ENCODE measurements at regions not wholly inside any gene's neighbourhood (a gene's known extent, or its start where the extent isn't known, plus 50 kb on each side); places are given as distances from the start of the nearest gene placed in this dataset.

- no peaks in the 10 kb centered on the region for H3K27me3 ChIP-seq (ENCODE audit: control insufficient read depth, insufficient read depth, low read length)
- H3K4me1 ChIP-seq (ENCODE audit: control insufficient read depth, insufficient read depth, low read length), result no peaks in the 10 kb centered on the region
- no peak overlapping the region for H3K4me2 ChIP-seq (ENCODE audit: low read length)
- H3K36me3 ChIP-seq (ENCODE audit: insufficient read depth, low read length), result no peaks in the 10 kb centered on the region
- H3K9me3 ChIP-seq (replicated peaks; ENCODE audit: low read length), result no peaks in the 10 kb centered on the region
- H3K4me3 ChIP-seq (ENCODE audit: low read length), result no peak overlapping the region
- H3K9ac ChIP-seq (ENCODE audit: low read depth, low read length), result no peak overlapping the region
These were observed 916.3 kb upstream of the SEL1L start for GRCh38 chr14:82449926-82450468.

GRCh38 chr14:82451675-82452074 lies 918.0 kb upstream of the SEL1L start:
- Histone ChIP-seq H3K4me2 (ENCODE audit: low read length) (no peak overlapping the region), H3K9me3 (replicated peaks; ENCODE audit: low read length) (no peaks in the 10 kb centered on the region), H3K9ac (ENCODE audit: low read depth, low read length) (no peak overlapping the region), H3K4me1 (ENCODE audit: control insufficient read depth, insufficient read depth, low read length) (no peaks in the 10 kb centered on the region), H3K4me3 (ENCODE audit: low read length) (no peak overlapping the region), H3K27me3 (ENCODE audit: control insufficient read depth, insufficient read depth, low read length) (no peaks in the 10 kb centered on the region), H3K36me3 (ENCODE audit: insufficient read depth, low read length) (no peaks in the 10 kb centered on the region)

- Histone ChIP-seq H3K4me1 (ENCODE audit: control insufficient read depth, insufficient read depth, low read length) (no peaks in the 10 kb centered on the region), H3K4me3 (ENCODE audit: low read length) (no peak overlapping the region), H3K27me3 (ENCODE audit: control insufficient read depth, insufficient read depth, low read length) (no peaks in the 10 kb centered on the region), H3K4me2 (ENCODE audit: low read length) (no peak overlapping the region), H3K36me3 (ENCODE audit: insufficient read depth, low read length) (no peaks in the 10 kb centered on the region), H3K9me3 (replicated peaks; ENCODE audit: low read length) (no peaks in the 10 kb centered on the region), H3K9ac (ENCODE audit: low read depth, low read length) (no peak overlapping the region)
These were observed 948.7 kb upstream of the SEL1L start for GRCh38 chr14:82482345-82482744.

GRCh38 chr14:82488473-82488872 lies 954.8 kb upstream of the SEL1L start:
- Histone ChIP-seq H3K27me3 (ENCODE audit: control insufficient read depth, insufficient read depth, low read length) (no peaks in the 10 kb centered on the region), H3K36me3 (ENCODE audit: insufficient read depth, low read length) (no peaks in the 10 kb centered on the region), H3K4me1 (ENCODE audit: control insufficient read depth, insufficient read depth, low read length) (no peaks in the 10 kb centered on the region), H3K4me3 (ENCODE audit: low read length) (no peak overlapping the region), H3K9ac (ENCODE audit: low read depth, low read length) (no peak overlapping the region), H3K4me2 (ENCODE audit: low read length) (no peak overlapping the region), H3K9me3 (replicated peaks; ENCODE audit: low read length) (peaks cover under 1% of the 10 kb centered on the region)

GRCh38 chr14:82490397-82490796 lies 956.7 kb upstream of the SEL1L start:
- H3K4me1 ChIP-seq (ENCODE audit: control insufficient read depth, insufficient read depth, low read length), result no peaks in the 10 kb centered on the region
- no peak overlapping the region for H3K4me3 ChIP-seq (ENCODE audit: low read length)
- no peak overlapping the region for H3K9ac ChIP-seq (ENCODE audit: low read depth, low read length)
- no peaks in the 10 kb centered on the region for H3K36me3 ChIP-seq (ENCODE audit: insufficient read depth, low read length)
- H3K9me3 ChIP-seq (replicated peaks; ENCODE audit: low read length), result peaks cover 3% of the 10 kb centered on the region
- H3K27me3 ChIP-seq (ENCODE audit: control insufficient read depth, insufficient read depth, low read length), result no peaks in the 10 kb centered on the region
- no peak overlapping the region for H3K4me2 ChIP-seq (ENCODE audit: low read length)

GRCh38 chr14:82492157-82492556 lies 958.5 kb upstream of the SEL1L start:
- H3K36me3 ChIP-seq (ENCODE audit: insufficient read depth, low read length), result no peaks in the 10 kb centered on the region

GRCh38 chr14:82500222-82500621 lies 966.6 kb upstream of the SEL1L start:
- H3K27me3 ChIP-seq (ENCODE audit: control insufficient read depth, insufficient read depth, low read length), result no peaks in the 10 kb centered on the region
- H3K4me2 ChIP-seq (ENCODE audit: low read length), result no peak overlapping the region
- H3K36me3 ChIP-seq (ENCODE audit: insufficient read depth, low read length), result no peaks in the 10 kb centered on the region
- H3K9ac ChIP-seq (ENCODE audit: low read depth, low read length), result no peak overlapping the region
- no peak overlapping the region for H3K4me3 ChIP-seq (ENCODE audit: low read length)
- peaks cover 8% of the 10 kb centered on the region for H3K9me3 ChIP-seq (replicated peaks; ENCODE audit: low read length)
- H3K4me1 ChIP-seq (ENCODE audit: control insufficient read depth, insufficient read depth, low read length), result no peaks in the 10 kb centered on the region

More at GRCh38 chr14:82492157-82492556, 958.5 kb upstream of the SEL1L start:
- no peaks in the 10 kb centered on the region for H3K4me1 ChIP-seq (ENCODE audit: control insufficient read depth, insufficient read depth, low read length)
- no peak overlapping the region for H3K9ac ChIP-seq (ENCODE audit: low read depth, low read length)
- no peak overlapping the region for H3K4me3 ChIP-seq (ENCODE audit: low read length)
- no peak overlapping the region for H3K4me2 ChIP-seq (ENCODE audit: low read length)
- peaks cover 3% of the 10 kb centered on the region for H3K9me3 ChIP-seq (replicated peaks; ENCODE audit: low read length)
- H3K27me3 ChIP-seq (ENCODE audit: control insufficient read depth, insufficient read depth, low read length), result no peaks in the 10 kb centered on the region

DNA sequence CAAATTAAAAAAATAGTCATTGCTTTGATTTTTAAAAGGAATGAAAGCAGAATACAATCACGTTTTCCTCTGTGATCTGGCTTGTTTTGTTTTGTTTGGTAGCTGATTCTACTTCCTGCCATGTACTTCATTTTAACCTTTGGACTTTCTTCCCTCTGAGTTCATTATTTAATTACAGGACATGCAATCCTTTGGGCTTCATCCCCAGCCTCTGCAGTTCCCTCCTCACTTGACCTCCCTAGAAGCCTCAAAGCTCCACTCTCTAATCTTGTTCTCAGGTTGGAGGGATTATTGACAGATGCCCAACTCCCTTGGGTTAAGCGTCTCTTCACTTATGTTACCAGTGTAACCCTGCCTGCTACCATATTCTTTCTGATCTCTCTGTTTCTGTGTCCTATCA lies 967.9 kb upstream of the SEL1L start:
- Histone ChIP-seq H3K4me3 (ENCODE audit: low read length) (no peak overlapping the region), H3K4me2 (ENCODE audit: low read length) (no peak overlapping the region), H3K27me3 (ENCODE audit: control insufficient read depth, insufficient read depth, low read length) (no peaks in the 10 kb centered on the region), H3K36me3 (ENCODE audit: insufficient read depth, low read length) (no peaks in the 10 kb centered on the region), H3K9me3 (replicated peaks; ENCODE audit: low read length) (peaks cover 8% of the 10 kb centered on the region), H3K4me1 (ENCODE audit: control insufficient read depth, insufficient read depth, low read length) (no peaks in the 10 kb centered on the region), H3K9ac (ENCODE audit: low read depth, low read length) (no peak overlapping the region)

GRCh38 chr14:82502043-82502442 lies 968.4 kb upstream of the SEL1L start:
- Histone ChIP-seq H3K27me3 (ENCODE audit: control insufficient read depth, insufficient read depth, low read length) (no peaks in the 10 kb centered on the region), H3K9ac (ENCODE audit: low read depth, low read length) (no peak overlapping the region), H3K4me3 (ENCODE audit: low read length) (no peak overlapping the region), H3K9me3 (replicated peaks; ENCODE audit: low read length) (peaks cover 8% of the 10 kb centered on the region), H3K4me2 (ENCODE audit: low read length) (no peak overlapping the region), H3K4me1 (ENCODE audit: control insufficient read depth, insufficient read depth, low read length) (no peaks in the 10 kb centered on the region), H3K36me3 (ENCODE audit: insufficient read depth, low read length) (no peaks in the 10 kb centered on the region)

DNA sequence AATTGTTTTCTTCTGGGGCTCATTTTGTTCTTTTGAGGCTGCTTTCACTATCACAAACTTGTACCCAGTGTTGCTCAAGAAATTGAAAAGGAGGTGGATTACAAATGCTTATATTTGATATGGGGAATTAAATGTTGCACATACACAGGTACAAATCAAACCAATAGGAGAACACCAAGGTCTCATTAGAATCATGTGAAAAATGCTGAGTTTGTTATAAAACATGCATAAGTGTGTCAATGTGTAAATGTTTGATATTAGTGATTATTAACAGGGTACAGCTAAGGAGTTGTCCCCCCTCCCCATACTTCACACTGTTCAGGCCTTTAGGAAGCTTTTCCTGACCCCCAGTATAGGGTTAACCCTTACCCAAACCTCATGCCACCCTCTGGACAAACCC lies 971.2 kb upstream of the SEL1L start:
- H3K36me3 ChIP-seq (ENCODE audit: insufficient read depth, low read length), result no peaks in the 10 kb centered on the region
- H3K9me3 ChIP-seq (replicated peaks; ENCODE audit: low read length), result peaks cover 6% of the 10 kb centered on the region
- no peaks in the 10 kb centered on the region for H3K4me1 ChIP-seq (ENCODE audit: control insufficient read depth, insufficient read depth, low read length)
- H3K9ac ChIP-seq (ENCODE audit: low read depth, low read length), result no peak overlapping the region
- no peak overlapping the region for H3K4me3 ChIP-seq (ENCODE audit: low read length)
- no peak overlapping the region for H3K4me2 ChIP-seq (ENCODE audit: low read length)
- no peaks in the 10 kb centered on the region for H3K27me3 ChIP-seq (ENCODE audit: control insufficient read depth, insufficient read depth, low read length)

GRCh38 chr14:82510007-82510406 lies 976.4 kb upstream of the SEL1L start:
- no peaks in the 10 kb centered on the region for H3K36me3 ChIP-seq (ENCODE audit: insufficient read depth, low read length)
- no peak overlapping the region for H3K4me2 ChIP-seq (ENCODE audit: low read length)

DNA sequence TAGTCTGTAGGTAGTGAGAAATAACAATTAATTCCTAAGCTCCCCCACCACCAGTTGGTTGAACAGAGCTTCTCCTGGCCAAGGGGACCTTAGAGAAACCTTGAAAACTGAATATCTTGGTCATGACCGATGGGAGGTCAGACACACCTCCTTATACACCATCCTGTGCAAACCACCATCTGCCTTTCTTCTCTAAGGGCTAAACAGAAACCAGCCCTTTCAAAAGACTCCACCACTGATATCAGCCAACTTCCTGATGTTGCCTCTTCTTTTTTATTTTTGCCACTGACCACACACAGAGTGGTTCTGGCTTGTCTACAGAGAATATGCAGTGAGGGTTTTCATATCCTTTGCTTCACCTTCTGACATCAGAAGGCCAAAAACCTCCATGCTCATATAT lies 977.7 kb upstream of the SEL1L start:
- no peaks in the 10 kb centered on the region for H3K4me1 ChIP-seq (ENCODE audit: control insufficient read depth, insufficient read depth, low read length)
- H3K4me2 ChIP-seq (ENCODE audit: low read length), result no peak overlapping the region
- H3K27me3 ChIP-seq (ENCODE audit: control insufficient read depth, insufficient read depth, low read length), result no peaks in the 10 kb centered on the region
- no peaks in the 10 kb centered on the region for H3K36me3 ChIP-seq (ENCODE audit: insufficient read depth, low read length)
- H3K4me3 ChIP-seq (ENCODE audit: low read length), result no peak overlapping the region
- H3K9ac ChIP-seq (ENCODE audit: low read depth, low read length), result no peak overlapping the region
- peaks cover 2% of the 10 kb centered on the region for H3K9me3 ChIP-seq (replicated peaks; ENCODE audit: low read length)

More at GRCh38 chr14:82510007-82510406, 976.4 kb upstream of the SEL1L start:
- peaks cover 2% of the 10 kb centered on the region for H3K9me3 ChIP-seq (replicated peaks; ENCODE audit: low read length)
- no peak overlapping the region for H3K9ac ChIP-seq (ENCODE audit: low read depth, low read length)
- H3K27me3 ChIP-seq (ENCODE audit: control insufficient read depth, insufficient read depth, low read length), result no peaks in the 10 kb centered on the region
- H3K4me3 ChIP-seq (ENCODE audit: low read length), result no peak overlapping the region
- H3K4me1 ChIP-seq (ENCODE audit: control insufficient read depth, insufficient read depth, low read length), result no peaks in the 10 kb centered on the region
